HG03135 (cell line): ENCODE measurements at regions not wholly inside any gene's neighbourhood (a gene's known extent, or its start where the extent isn't known, plus 50 kb on each side); places are given as distances from the start of the nearest gene placed in this dataset.
"Not testable (repeated sequence)": the region's sequence is repeated elsewhere in the genome, so short reads cannot be mapped to it uniquely, and the experiment has no call there.

Experiments
- ATAC-seq: cut with Tn5 transposase; IDR thresholded peaks from one replicate; pipeline ENCODE4 v1.9.1; 2021; ENCODE audit warnings: mild to moderate bottlenecking, moderate library complexity; ENCODE audit not compliant: unreplicated experiment

GRCh38 chr3:187795207-187795960 lies 50.1 kb upstream of the BCL6 start:
- no peak for ATAC-seq

- no peak for ATAC-seq
These were observed 52.9 kb upstream of the BCL6 start for GRCh38 chr3:187798126-187798525.

GRCh38 chr3:187798531-187799530 lies 53.6 kb upstream of the BCL6 start:
- ATAC-seq: no peak

- peak; percentile 55 for ATAC-seq
These were observed 54.8 kb upstream of the BCL6 start for GRCh38 chr3:187799942-187800641.

GRCh38 chr3:187801152-187801551 lies 55.9 kb upstream of the BCL6 start:
- no peak for ATAC-seq

GRCh38 chr3:187802203-187802927 lies 57.1 kb upstream of the BCL6 start:
- no peak for ATAC-seq

GRCh38 chr3:187802928-187803259 lies 57.6 kb upstream of the BCL6 start:
- ATAC-seq: peak; percentile 89

GRCh38 chr3:187804120-187804744 lies 59.0 kb upstream of the BCL6 start:
- ATAC-seq: no peak

GRCh38 chr3:187804745-187805121 lies 59.5 kb upstream of the BCL6 start:
- ATAC-seq: no peak

- ATAC-seq: no peak
These were observed 60.5 kb upstream of the BCL6 start for GRCh38 chr3:187805774-187806173.

GRCh38 chr3:187807086-187807862 lies 62.0 kb upstream of the BCL6 start:
- ATAC-seq: no peak

GRCh38 chr3:187808527-187808895 lies 63.2 kb upstream of the BCL6 start:
- no peak for ATAC-seq

GRCh38 chr3:187809612-187809991 lies 64.3 kb upstream of the BCL6 start:
- no peak for ATAC-seq

- ATAC-seq: no peak
These were observed 64.8 kb upstream of the BCL6 start for GRCh38 chr3:187810021-187810446.

GRCh38 chr3:187811585-187812250 lies 66.5 kb upstream of the BCL6 start:
- ATAC-seq: no peak

GRCh38 chr3:187812496-187812895 lies 67.2 kb upstream of the BCL6 start:
- no peak for ATAC-seq

- no peak for ATAC-seq
These were observed 67.9 kb upstream of the BCL6 start for GRCh38 chr3:187813198-187813597.

GRCh38 chr3:187817766-187818165 lies 72.5 kb upstream of the BCL6 start:
- not testable (repeated sequence) for ATAC-seq
